GM10266 (cell line): ENCODE measurements at regions not wholly inside any gene's neighbourhood (a gene's known extent, or its start where the extent isn't known, plus 50 kb on each side); places are given as distances from the start of the nearest gene placed in this dataset.

Experiments used
- DNase-seq: peaks from one replicate; pipeline ENCODE4 v3.0.0; 2012; ENCODE audit errors: extremely low spot score
- TF ChIP-seq, protein P1 (sequence below): IDR thresholded peaks from 2 replicates; pipeline ENCODE4 v1.5.1; 2012; ENCODE audit warnings: mild to moderate bottlenecking, low read depth; ENCODE audit not compliant: control insufficient read depth, insufficient read depth; ENCODE audit errors: missing control alignments

DNA sequence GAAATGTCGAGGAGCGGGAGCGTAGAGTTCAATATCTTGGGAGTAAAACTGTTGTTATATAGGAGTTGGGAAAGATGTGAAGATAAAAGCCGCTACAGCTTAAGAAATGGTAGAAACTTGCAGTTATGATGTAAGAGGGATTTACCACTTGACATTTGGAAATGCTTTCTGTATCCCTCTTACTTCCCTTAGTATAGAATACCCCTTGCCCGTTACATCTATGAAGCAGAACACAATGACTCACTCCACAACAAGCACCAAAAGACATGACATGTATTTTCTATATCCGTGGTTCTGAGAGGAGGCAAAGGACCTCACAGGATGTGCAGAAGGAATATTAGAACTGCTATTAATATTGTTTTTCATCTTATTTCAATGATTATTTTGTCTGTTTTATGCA lies 254.2 kb upstream of the NR2F2 start:
- TF ChIP-seq, protein P1, sequence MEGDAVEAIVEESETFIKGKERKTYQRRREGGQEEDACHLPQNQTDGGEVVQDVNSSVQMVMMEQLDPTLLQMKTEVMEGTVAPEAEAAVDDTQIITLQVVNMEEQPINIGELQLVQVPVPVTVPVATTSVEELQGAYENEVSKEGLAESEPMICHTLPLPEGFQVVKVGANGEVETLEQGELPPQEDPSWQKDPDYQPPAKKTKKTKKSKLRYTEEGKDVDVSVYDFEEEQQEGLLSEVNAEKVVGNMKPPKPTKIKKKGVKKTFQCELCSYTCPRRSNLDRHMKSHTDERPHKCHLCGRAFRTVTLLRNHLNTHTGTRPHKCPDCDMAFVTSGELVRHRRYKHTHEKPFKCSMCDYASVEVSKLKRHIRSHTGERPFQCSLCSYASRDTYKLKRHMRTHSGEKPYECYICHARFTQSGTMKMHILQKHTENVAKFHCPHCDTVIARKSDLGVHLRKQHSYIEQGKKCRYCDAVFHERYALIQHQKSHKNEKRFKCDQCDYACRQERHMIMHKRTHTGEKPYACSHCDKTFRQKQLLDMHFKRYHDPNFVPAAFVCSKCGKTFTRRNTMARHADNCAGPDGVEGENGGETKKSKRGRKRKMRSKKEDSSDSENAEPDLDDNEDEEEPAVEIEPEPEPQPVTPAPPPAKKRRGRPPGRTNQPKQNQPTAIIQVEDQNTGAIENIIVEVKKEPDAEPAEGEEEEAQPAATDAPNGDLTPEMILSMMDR = no peak
- no peak for DNase-seq

DNA sequence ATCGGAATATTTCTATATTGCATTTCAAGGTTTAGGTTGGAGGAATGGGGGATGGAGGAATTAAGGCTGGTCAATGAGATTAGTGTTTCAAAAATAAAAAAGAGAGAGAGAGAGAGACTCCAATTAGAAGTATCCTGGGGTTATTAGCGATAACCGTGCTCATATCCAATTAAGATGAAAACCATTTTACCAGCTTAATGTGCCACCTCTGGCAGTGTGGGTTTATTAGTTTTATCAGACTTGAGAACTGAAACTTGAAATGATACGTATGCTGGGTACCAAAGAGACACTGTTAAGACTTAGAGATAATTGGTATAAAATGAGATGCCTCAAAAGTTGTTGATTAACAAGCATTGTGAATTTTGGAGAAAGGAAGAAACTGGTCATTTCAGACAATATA lies 251.5 kb upstream of the NR2F2 start:
- DNase-seq = no peak
- TF ChIP-seq, protein P1 = no peak

DNA sequence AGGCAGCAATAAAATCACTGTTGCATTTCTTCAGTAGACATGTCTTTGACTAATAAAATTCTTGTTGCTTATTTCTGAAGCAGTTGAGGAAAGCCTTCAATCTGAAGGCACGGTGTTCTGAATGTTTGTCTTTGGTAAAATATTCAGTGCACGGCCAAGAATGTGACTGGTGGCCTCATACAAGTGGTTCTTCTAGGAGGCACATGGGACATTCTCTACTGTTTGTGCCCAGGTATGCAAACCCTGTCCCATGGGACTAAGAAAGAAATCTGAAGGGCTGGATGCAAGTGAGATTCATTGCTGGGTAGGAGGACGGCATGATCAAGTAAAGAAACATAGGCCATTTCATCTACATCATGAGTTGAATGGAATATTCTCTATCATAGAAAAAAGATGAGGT lies 250.6 kb upstream of the NR2F2 start:
- DNase-seq = no peak
- TF ChIP-seq, protein P1 = no peak

DNA sequence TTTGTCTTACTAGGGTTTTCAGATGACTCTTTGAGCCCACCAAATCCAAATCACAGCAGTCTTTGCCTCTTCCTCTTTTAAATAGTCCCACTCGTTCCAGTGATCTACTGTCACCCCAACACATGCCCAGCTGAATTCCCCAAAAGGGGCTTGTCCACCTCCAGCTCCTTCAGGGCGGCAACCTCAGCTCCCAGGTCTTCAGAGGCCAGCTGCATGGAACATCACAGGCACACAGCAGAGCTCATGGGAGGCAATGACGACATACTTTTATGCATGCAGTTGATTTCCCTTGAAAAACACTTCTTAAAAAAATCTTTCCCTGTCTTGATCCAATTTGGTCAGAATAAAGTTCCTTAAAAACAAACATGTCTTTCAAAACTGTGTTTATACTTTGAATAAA lies 244.3 kb upstream of the NR2F2 start:
- TF ChIP-seq, protein P1 = no peak
- DNase-seq = no peak

DNA sequence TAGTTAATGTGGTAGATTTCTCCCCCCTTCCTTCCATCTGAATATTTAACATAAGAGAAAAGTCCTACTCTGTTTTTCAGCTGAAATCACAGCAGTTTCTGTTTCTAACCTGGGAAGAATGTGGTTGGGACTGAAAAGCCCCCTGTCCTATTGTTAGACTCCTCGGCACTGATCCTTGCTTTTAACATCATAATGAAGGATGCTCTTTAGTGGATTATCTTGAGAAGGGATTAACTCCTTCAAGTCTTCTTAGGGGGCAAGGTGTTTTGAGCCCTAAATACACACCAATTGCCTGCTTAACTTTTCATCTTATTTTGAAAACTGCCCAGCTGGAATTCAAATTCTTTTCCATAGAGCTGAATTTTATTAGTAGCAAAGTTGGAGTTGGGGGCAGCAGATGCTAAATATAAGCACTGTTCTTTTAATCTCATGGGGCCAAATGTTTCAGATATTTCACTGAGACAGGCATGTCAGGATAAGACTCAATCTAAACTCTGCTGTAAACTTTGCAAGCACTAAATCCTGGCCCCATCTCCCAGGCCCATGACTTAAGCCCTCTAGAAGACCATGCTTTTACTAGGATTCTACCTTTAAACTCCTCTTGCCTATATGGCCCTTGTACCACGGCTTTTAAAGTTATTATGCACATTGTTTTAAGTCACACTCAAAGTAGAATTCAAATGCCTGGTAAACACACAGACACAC lies 243.2 kb upstream of the NR2F2 start:
- TF ChIP-seq, protein P1 = no peak
- no peak for DNase-seq

DNA sequence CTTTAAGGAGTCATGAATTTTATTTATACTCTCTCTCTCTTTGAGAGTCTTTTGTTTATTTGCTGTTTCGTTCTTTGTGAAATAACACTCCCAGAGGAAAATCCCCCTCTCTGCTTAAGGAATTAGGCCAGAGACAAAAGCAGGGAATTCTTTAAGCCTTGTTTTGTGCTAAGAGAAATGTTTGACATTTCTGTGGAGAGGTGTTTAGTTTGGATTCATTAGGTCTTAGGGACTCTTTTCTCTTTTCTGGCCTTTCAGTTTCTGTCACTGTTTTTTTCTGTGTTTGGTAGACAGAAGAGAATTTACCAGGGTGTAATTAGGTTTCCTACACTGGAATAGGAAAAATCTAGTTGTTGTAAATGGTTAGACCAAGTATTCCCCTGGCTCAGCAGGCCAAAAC lies 241.8 kb upstream of the NR2F2 start:
- TF ChIP-seq, protein P1 = no peak
- no peak for DNase-seq

DNA sequence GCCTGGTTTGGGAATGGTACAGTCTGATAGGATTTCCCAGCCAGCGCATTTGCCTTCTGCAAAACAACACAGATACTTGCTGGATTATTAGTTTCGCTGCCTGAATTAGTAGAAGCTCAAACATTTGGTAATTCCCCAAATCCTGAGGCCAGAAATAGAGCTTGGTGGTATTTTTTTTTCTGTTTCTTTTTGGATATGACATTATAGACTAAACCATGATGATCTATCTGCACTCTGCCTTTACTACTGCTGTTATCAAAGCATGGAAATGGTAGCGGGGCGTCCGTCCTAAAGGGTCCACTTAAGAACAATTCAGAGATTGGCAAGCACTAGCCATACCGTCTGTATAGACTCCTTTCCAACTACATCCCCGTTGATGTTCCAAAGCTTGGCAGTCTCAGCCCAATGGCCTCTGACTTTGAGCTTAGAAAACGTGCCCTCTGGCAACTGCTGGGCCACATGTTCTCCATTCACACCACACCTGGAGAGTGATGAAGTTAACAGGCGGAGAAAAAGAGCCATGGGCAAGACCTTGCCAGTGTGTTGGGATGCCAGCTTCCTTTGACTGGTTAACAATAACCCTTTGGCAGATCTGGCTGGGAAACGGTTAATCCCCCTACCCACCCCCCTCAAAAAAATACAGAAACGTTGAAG lies 241.0 kb upstream of the NR2F2 start:
- no peak for DNase-seq
- TF ChIP-seq, protein P1 = no peak
